Left ventricle myocardium inferior (tissue), 1 donor: ENCODE measurements at regions not wholly inside any gene's neighbourhood (a gene's known extent, or its start where the extent isn't known, plus 50 kb on each side); places are given as distances from the start of the nearest gene placed in this dataset.

Experiments used
- DNase-seq: peaks from one replicate; pipeline ENCODE4 v3.0.0-alpha.2; 2020
- H3K27ac ChIP-seq: fragments of 200-600 bp; replicated peaks from 2 replicates; pipeline ENCODE4 v1.8.0; 2021
- H3K27me3 ChIP-seq: fragments of 200-600 bp; 2 replicates; pipeline ENCODE4 v1.8.0; 2021; ENCODE audit warnings: low read depth
- H3K36me3 ChIP-seq: fragments of 200-600 bp; 2 replicates; pipeline ENCODE4 v1.8.0; 2021
- H3K4me1 ChIP-seq: fragments of 200-600 bp; 2 replicates; pipeline ENCODE4 v1.8.0; 2021
- H3K4me3 ChIP-seq: fragments of 200-600 bp; 2 replicates; pipeline ENCODE4 v1.8.0; 2021; ENCODE audit warnings: mild to moderate bottlenecking, moderate library complexity
- H3K9me3 ChIP-seq: fragments of 200-600 bp; replicated peaks from 2 replicates; pipeline ENCODE4 v1.8.0; 2021
- CTCF ChIP-seq: fragments of 200-600 bp; IDR thresholded peaks from 2 replicates; pipeline ENCODE4 v1.8.0; 2021; ENCODE audit warnings: antibody characterized with exemption, mild to moderate bottlenecking, borderline replicate concordance
- intact Hi-C: fragments of 100-400 bp; cut with micrococcal nuclease; formaldehyde crosslinking; loops from one replicate; pipeline ENCODE4 v1.11.0; 2022
- donor health status: DM: no; HTN: yes; CAD: no; lungs with severe emphysema.

GRCh38 chr10:30736685-30737232 is 107.2 kb upstream of the LYZL2 start:
- intact Hi-C loops: no loop called here
- H3K4me1 ChIP-seq: peaks cover 7% of the 10 kb centered on the region
- H3K27ac ChIP-seq: no peak overlapping the region
- H3K36me3 ChIP-seq: no peaks in the 10 kb centered on the region
- TF ChIP-seq CTCF: no peak
- DNase-seq: no peak
- H3K9me3 ChIP-seq: peaks cover 5% of the 10 kb centered on the region
- no peak overlapping the region for H3K4me3 ChIP-seq
- peaks cover 14% of the 10 kb centered on the region for H3K27me3 ChIP-seq

- Histone ChIP-seq H3K4me1 (peaks cover 7% of the 10 kb centered on the region), H3K27ac (no peak overlapping the region), H3K9me3 (no peaks in the 10 kb centered on the region), H3K4me3 (no peak overlapping the region), H3K36me3 (no peaks in the 10 kb centered on the region), H3K27me3 (peaks cover 14% of the 10 kb centered on the region)
- no peak for TF ChIP-seq CTCF
- no peak for DNase-seq
- intact Hi-C loops: no loop called here
Measured at GRCh38 chr10:30734901-30735300, 105.3 kb upstream of the LYZL2 start.

- H3K4me3 ChIP-seq: no peak overlapping the region
- intact Hi-C loops: no loop called here
- TF ChIP-seq CTCF: no peak
Measured at GRCh38 chr10:30732671-30733070, 103.1 kb upstream of the LYZL2 start.

GRCh38 chr10:30731963-30732362 is 102.4 kb upstream of the LYZL2 start:
- Histone ChIP-seq H3K36me3 (no peaks in the 10 kb centered on the region), H3K27ac (no peak overlapping the region), H3K4me3 (no peak overlapping the region), H3K9me3 (no peaks in the 10 kb centered on the region), H3K4me1 (peaks cover 6% of the 10 kb centered on the region), H3K27me3 (peaks cover 14% of the 10 kb centered on the region)
- intact Hi-C loops: no loop called here
- no peak for TF ChIP-seq CTCF
- no peak for DNase-seq

More at GRCh38 chr10:30732671-30733070, 103.1 kb upstream of the LYZL2 start:
- peaks cover 7% of the 10 kb centered on the region for H3K4me1 ChIP-seq
- no peak overlapping the region for H3K27ac ChIP-seq
- DNase-seq: no peak
- no peaks in the 10 kb centered on the region for H3K36me3 ChIP-seq
- H3K27me3 ChIP-seq: peaks cover 14% of the 10 kb centered on the region
- no peaks in the 10 kb centered on the region for H3K9me3 ChIP-seq

GRCh38 chr10:30730306-30730705 is 100.8 kb upstream of the LYZL2 start:
- intact Hi-C loops: no loop called here
- Histone ChIP-seq H3K4me1 (no peaks in the 10 kb centered on the region), H3K4me3 (no peak overlapping the region), H3K27ac (no peak overlapping the region), H3K36me3 (no peaks in the 10 kb centered on the region), H3K9me3 (no peaks in the 10 kb centered on the region), H3K27me3 (peaks cover 6% of the 10 kb centered on the region)
- DNase-seq: no peak
- TF ChIP-seq CTCF: no peak
